OCI-LY7 (cell line): ENCODE measurements at regions not wholly inside any gene's neighbourhood (a gene's known extent, or its start where the extent isn't known, plus 50 kb on each side); places are given as distances from the start of the nearest gene placed in this dataset.

Source experiments
- BruUV-seq: library from RNA; stranded (reverse); fragments of 400-500 nt; replicated peaks from 2 replicates; lab custom pipeline; 2021; lab: Mats Ljungman, UMichigan
- CTCF ChIA-PET: fragments of 300-600 bp; sonication (Branson Sonifier 250); formaldehyde crosslinking; loops from one replicate; lab custom pipeline; 2022; ENCODE audit warnings: antibody characterized with exemption; ENCODE audit not compliant: unreplicated experiment; lab: Charles Lee
- POLR2A ChIA-PET: fragments of 300-600 bp; sonication (Branson Sonifier 250); formaldehyde crosslinking; loops from one replicate; lab custom pipeline; 2022; ENCODE audit warnings: antibody characterized with exemption; lab: Charles Lee
- DNase-seq: peaks from one replicate; pipeline ENCODE4 v3.0.0-alpha.2; 2015; ENCODE audit warnings: low spot score
- H2AFZ ChIP-seq: fragments of 200-600 bp; sonication (generic), shearing (Covaris generic); 2 replicates; pipeline ENCODE4 v1.6.1; 2014; ENCODE audit warnings: mild to moderate bottlenecking, antibody characterized with exemption, low read length, moderate library complexity
- H3K27ac ChIP-seq: fragments of 200-600 bp; sonication (generic); 2 replicates; pipeline ENCODE4 v1.5.1; 2014; ENCODE audit warnings: mixed run types, low read depth, mild to moderate bottlenecking, moderate library complexity, low read length, inconsistent platforms; ENCODE audit not compliant: poor library complexity, severe bottlenecking
- H3K36me3 ChIP-seq: fragments of 200-600 bp; sonication (generic); 2 replicates; pipeline ENCODE4 v1.6.1; 2014; ENCODE audit warnings: mild to moderate bottlenecking, antibody characterized with exemption, low read length, moderate library complexity, mixed read lengths; ENCODE audit not compliant: insufficient read depth
- H3K4me1 ChIP-seq: fragments of 200-600 bp; sonication (generic); 2 replicates; pipeline ENCODE4 v1.5.1; 2014; ENCODE audit warnings: mild to moderate bottlenecking, low read length; ENCODE audit not compliant: insufficient read depth, poor library complexity, severe bottlenecking
- H3K4me2 ChIP-seq: fragments of 200-600 bp; sonication (generic); 2 replicates; pipeline ENCODE4 v1.6.1; 2014; ENCODE audit warnings: mild to moderate bottlenecking, low read length
- H3K4me3 ChIP-seq: fragments of 200-600 bp; sonication (generic); 2 replicates; pipeline ENCODE4 v1.5.1; 2014; ENCODE audit warnings: mild to moderate bottlenecking, low read depth, low read length; ENCODE audit not compliant: poor library complexity, severe bottlenecking
- H3K79me2 ChIP-seq: fragments of 200-600 bp; sonication (generic); 2 replicates; pipeline ENCODE4 v1.6.1; 2016; ENCODE audit warnings: low read depth, mild to moderate bottlenecking, low read length, moderate library complexity, mixed read lengths; ENCODE audit not compliant: insufficient read depth
- H3K9me2 ChIP-seq: fragments of 200-600 bp; sonication (generic); 2 replicates; pipeline ENCODE4 v1.6.1; 2016; ENCODE audit warnings: mild to moderate bottlenecking, low read length, mixed read lengths; ENCODE audit not compliant: insufficient read depth
- H3K9me3 ChIP-seq: fragments of 200-600 bp; sonication (generic); 2 replicates; pipeline ENCODE4 v1.6.1; 2014; ENCODE audit warnings: mild to moderate bottlenecking, mixed run types, low read length, mixed read lengths
- H4K20me1 ChIP-seq: fragments of 200-600 bp; sonication (generic); 2 replicates; pipeline ENCODE4 v1.6.1; 2014; ENCODE audit warnings: mild to moderate bottlenecking, antibody characterized with exemption, low read length, moderate library complexity, mixed read lengths; ENCODE audit not compliant: insufficient read depth
- EZH2phosphoT487 ChIP-seq: fragments of 200-600 bp; sonication (generic); IDR thresholded peaks from 2 replicates; pipeline ENCODE4 v1.6.1; 2018; ENCODE audit warnings: low read depth, borderline replicate concordance, mild to moderate bottlenecking, mixed run types, antibody characterized with exemption, low read length, moderate library complexity, mixed read lengths
- intact Hi-C: fragments of 100-400 bp; cut with micrococcal nuclease; formaldehyde crosslinking; loops from one replicate; pipeline ENCODE4 v1.10.0; 2022; ENCODE audit not compliant: unreplicated experiment
- TF ChIP-seq, protein P1 (sequence below): fragments of 200-600 bp; sonication (generic); conservative IDR thresholded peaks from 2 replicates; pipeline ENCODE4 v1.5.1; 2014; ENCODE audit warnings: mild to moderate bottlenecking, antibody characterized with exemption, low read length, moderate library complexity, mixed read lengths

DNA sequence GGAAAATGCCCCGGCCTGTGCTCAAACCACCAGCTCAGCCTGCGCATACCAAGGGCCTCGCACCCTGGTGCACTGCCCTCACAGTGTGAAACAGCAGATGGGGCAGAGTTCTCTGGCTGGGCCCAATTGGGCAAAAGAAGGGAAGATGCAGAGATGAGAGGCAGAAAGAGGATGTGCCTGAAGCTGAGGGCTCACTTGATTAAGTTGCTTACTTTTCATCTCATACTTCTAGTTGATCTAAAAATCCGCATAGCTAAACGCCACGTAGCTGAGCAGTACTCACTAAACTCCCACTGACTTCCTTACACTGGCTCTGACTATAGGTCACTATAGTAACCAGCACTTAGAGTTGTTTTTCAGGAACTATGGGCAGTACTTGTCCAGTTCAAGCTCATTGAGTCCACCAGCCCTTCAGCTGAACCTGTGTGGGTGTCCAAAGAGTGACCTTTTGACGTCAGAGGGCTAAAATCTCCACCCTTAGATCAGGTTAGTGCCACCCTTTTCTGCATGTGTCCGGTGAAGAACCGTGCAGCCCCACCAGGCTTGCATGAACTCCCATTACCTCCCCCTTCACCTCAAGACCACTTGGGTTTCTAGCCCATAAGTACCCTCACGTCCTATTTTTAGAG lies 215.2 kb downstream of the AUH start:
- Histone ChIP-seq H4K20me1 (no peaks in the 10 kb centered on the region), H3K9me2 (no peaks in the 10 kb centered on the region), H3K4me2 (no peak overlapping the region), H3K79me2 (no peaks in the 10 kb centered on the region), H3K36me3 (no peaks in the 10 kb centered on the region), H3K27ac (no peak overlapping the region), H2AFZ (no peak overlapping the region), H3K4me1 (peaks cover 7% of the 10 kb centered on the region), H3K4me3 (no peak overlapping the region), H3K9me3 (no peaks in the 10 kb centered on the region)
- intact Hi-C loops = no loop called here
- no TSS peak for BruUV-seq
- CTCF ChIA-PET = no interaction called here
- POLR2A ChIA-PET = interaction anchor here (1.1 kb wide), 1 partner anchor 16 kb away, joined by 3 read pairs; no protein-coding TSS in a partner anchor
- TF ChIP-seq, protein P1, sequence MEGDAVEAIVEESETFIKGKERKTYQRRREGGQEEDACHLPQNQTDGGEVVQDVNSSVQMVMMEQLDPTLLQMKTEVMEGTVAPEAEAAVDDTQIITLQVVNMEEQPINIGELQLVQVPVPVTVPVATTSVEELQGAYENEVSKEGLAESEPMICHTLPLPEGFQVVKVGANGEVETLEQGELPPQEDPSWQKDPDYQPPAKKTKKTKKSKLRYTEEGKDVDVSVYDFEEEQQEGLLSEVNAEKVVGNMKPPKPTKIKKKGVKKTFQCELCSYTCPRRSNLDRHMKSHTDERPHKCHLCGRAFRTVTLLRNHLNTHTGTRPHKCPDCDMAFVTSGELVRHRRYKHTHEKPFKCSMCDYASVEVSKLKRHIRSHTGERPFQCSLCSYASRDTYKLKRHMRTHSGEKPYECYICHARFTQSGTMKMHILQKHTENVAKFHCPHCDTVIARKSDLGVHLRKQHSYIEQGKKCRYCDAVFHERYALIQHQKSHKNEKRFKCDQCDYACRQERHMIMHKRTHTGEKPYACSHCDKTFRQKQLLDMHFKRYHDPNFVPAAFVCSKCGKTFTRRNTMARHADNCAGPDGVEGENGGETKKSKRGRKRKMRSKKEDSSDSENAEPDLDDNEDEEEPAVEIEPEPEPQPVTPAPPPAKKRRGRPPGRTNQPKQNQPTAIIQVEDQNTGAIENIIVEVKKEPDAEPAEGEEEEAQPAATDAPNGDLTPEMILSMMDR = no peak
- no peak for TF ChIP-seq EZH2phosphoT487
- DNase-seq = no peak

DNA sequence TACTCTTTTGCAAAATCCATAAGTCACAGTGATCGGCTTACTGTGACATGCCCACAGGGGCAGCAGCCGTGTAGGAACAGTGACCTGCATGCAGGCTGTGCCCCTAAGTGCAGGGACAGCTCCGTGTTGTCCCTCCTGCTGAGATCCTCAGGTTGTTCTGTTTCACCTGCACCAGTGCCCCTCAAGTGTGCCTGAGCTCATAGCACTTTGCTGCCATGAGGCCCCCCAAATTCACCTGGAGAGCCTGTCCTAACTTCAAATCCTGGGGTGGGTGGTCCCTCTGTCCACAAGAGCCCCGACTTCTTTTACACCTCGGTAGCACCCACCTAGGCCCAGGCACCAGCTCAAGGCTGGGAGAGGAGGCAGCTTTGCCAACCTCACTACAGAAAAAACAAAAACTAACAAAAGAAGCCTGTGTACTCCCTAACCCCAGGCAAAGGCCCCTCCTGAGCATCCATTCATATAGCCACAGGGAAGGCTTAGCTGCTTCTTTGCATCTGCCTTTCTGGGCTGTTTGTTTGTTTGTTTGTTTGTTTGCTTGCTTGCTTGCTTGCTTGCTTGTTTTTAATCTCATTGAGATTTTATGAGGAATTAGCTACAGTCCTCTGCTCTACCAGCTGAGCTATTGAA lies 214.5 kb downstream of the AUH start:
- no TSS peak for BruUV-seq
- Histone ChIP-seq H3K4me2 (no peak overlapping the region), H3K9me2 (no peaks in the 10 kb centered on the region), H2AFZ (no peak overlapping the region), H3K9me3 (no peaks in the 10 kb centered on the region), H3K4me1 (peaks cover 4% of the 10 kb centered on the region), H3K79me2 (no peaks in the 10 kb centered on the region), H3K4me3 (no peak overlapping the region), H3K36me3 (no peaks in the 10 kb centered on the region), H4K20me1 (no peaks in the 10 kb centered on the region), H3K27ac (no peak overlapping the region)
- CTCF ChIA-PET = no interaction called here
- TF ChIP-seq, protein P1 = no peak
- TF ChIP-seq EZH2phosphoT487 = no peak
- no peak for DNase-seq
- POLR2A ChIA-PET = interaction anchor here (0.7 to 1.1 kb wide), 3 partner anchors 9 to 18 kb away, joined by 3 read pairs; no protein-coding TSS in a partner anchor
- intact Hi-C loops = no loop called here

DNA sequence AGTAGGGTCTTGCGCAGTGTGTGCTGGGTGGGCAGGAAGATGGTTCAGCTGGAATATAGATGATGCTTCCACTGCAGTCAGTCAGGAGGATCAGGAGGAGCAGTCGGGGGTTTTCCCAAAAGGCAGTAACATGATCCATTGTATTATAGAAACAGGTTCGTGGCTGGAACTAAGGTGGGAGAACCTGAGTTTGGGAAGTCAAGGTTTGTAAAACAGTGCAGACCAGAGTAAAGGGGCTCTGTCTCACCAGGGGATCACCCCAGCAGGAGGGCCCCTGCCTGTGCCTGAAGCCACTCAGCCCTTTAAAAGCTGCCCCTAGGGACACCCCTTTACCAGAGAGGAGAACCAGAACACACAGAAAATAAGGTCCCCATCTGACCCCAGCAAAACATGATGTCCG lies 213.4 kb downstream of the AUH start:
- no peak overlapping the region for H3K27ac ChIP-seq
- DNase-seq = no peak
- no peaks in the 10 kb centered on the region for H3K79me2 ChIP-seq
- CTCF ChIA-PET = no interaction called here
- H3K36me3 ChIP-seq = no peaks in the 10 kb centered on the region
- BruUV-seq = no TSS peak
- peaks cover 8% of the 10 kb centered on the region; the same call in 1 of the 2 replicates for H3K9me3 ChIP-seq
- peaks cover 4% of the 10 kb centered on the region for H3K4me1 ChIP-seq
- no peaks in the 10 kb centered on the region for H3K9me2 ChIP-seq
- H3K4me3 ChIP-seq = no peak overlapping the region
- H2AFZ ChIP-seq = no peak overlapping the region
- POLR2A ChIA-PET = interaction anchor here (1.0 kb wide), 1 partner anchor 205 kb away, joined by 3 read pairs; no protein-coding TSS in a partner anchor
- TF ChIP-seq EZH2phosphoT487 = no peak
- TF ChIP-seq, protein P1 = no peak
- no peak overlapping the region for H3K4me2 ChIP-seq
- intact Hi-C loops = no loop called here
- no peaks in the 10 kb centered on the region for H4K20me1 ChIP-seq
